ENCODE measurements at regions not wholly inside any gene's neighbourhood (a gene's known extent, or its start where the extent isn't known, plus 50 kb on each side); places are given as distances from the start of the nearest gene placed in this dataset.
"Not testable (repeated sequence)": the region's sequence is repeated elsewhere in the genome, so short reads cannot be mapped to it uniquely, and the experiment has no call there.

- DNase-seq = no peak
Observed at GRCh38 chr2:173673640-173674039, 291.5 kb downstream of the SP3 start.

GRCh38 chr2:173676647-173677046 is 288.5 kb downstream of the SP3 start:
- DNase-seq = no peak

- no peak for DNase-seq
Observed at GRCh38 chr2:173678186-173678585, 287.0 kb downstream of the SP3 start.

- no peak for DNase-seq
Observed at GRCh38 chr2:173680574-173680973, 284.6 kb downstream of the SP3 start.

GRCh38 chr2:173681881-173682650 is 283.1 kb downstream of the SP3 start:
- no peak for DNase-seq

GRCh38 chr2:173684896-173685459 is 280.2 kb downstream of the SP3 start:
- no peak for DNase-seq

GRCh38 chr2:173690349-173690748 is 274.8 kb downstream of the SP3 start:
- no peak for DNase-seq

- DNase-seq = peak; percentile 73
Observed at GRCh38 chr2:173692068-173692467, 273.1 kb downstream of the SP3 start.

- no peak for DNase-seq
Observed at GRCh38 chr2:173693044-173693589, 272.1 kb downstream of the SP3 start.

- peak; percentile 21 for DNase-seq
Observed at GRCh38 chr2:173696274-173696673, 268.9 kb downstream of the SP3 start.

- DNase-seq = no peak
Observed at GRCh38 chr2:173697929-173698328, 267.2 kb downstream of the SP3 start.

- no peak for DNase-seq
Observed at GRCh38 chr2:173705656-173706055, 259.5 kb downstream of the SP3 start.

- no peak for DNase-seq
Observed at GRCh38 chr2:173706936-173707335, 258.2 kb downstream of the SP3 start.

- DNase-seq = peak; percentile 55
Observed at GRCh38 chr2:173708806-173709205, 256.4 kb downstream of the SP3 start.

GRCh38 chr2:173711816-173712215 is 253.4 kb downstream of the SP3 start:
- no peak for DNase-seq

- DNase-seq = no peak
Observed at GRCh38 chr2:173713904-173714555, 251.1 kb downstream of the SP3 start.

GRCh38 chr2:173715441-173715840 is 249.7 kb downstream of the SP3 start:
- DNase-seq = no peak

- no peak for DNase-seq
Observed at GRCh38 chr2:173716458-173717052, 248.6 kb downstream of the SP3 start.

GRCh38 chr2:173719471-173719870 is 245.7 kb downstream of the SP3 start:
- no peak for DNase-seq

GRCh38 chr2:173720306-173720705 is 244.9 kb downstream of the SP3 start:
- no peak for DNase-seq

- DNase-seq = no peak
Observed at GRCh38 chr2:173734797-173735196, 230.4 kb downstream of the SP3 start.

GRCh38 chr2:173737954-173738575 is 227.1 kb downstream of the SP3 start:
- DNase-seq = not testable (repeated sequence)

- peak; percentile 45 for DNase-seq
Observed at GRCh38 chr2:173739006-173739405, 226.2 kb downstream of the SP3 start.

Data from hindlimb muscle (tissue), 1 donor.